Lower leg skin (tissue), 4 donors: ENCODE measurements at regions not wholly inside any gene's neighbourhood (a gene's known extent, or its start where the extent isn't known, plus 50 kb on each side); places are given as distances from the start of the nearest gene placed in this dataset.
"Not testable (repeated sequence)": the region's sequence is repeated elsewhere in the genome, so short reads cannot be mapped to it uniquely, and the experiment has no call there.

ENCODE experiments used
- DNase-seq, 2 donors: peaks; one replicate each; pipeline ENCODE4 v3.0.0-alpha.2; 2019; ENCODE audit warnings: low spot score in 2 of 2
- H3K4me3 ChIP-seq: fragments of 200-600 bp; sonication (generic); 2 replicates; pipeline ENCODE4 v1.5.1; 2017; ENCODE audit warnings: mild to moderate bottlenecking, low read depth; ENCODE audit not compliant: poor library complexity, severe bottlenecking
- POLR2A ChIP-seq, 2 donors: fragments of 450-650 bp; IDR thresholded peaks; one replicate each; pipeline ENCODE4 v1.6.1; 2016 to 2017; ENCODE audit warnings: antibody characterized with exemption in 2 of 2, mild to moderate bottlenecking in 1 of 2, moderate library complexity in 1 of 2
- WGBS, 2 donors: methylation state at CpG; one replicate each; pipeline ENCODE4 v1.1.5; 2018; 5-methylcytosine and 5-hydroxymethylcytosine counted together
- intact Hi-C: fragments of 100-400 bp; cut with DNase I; formaldehyde crosslinking; loops from one replicate; pipeline ENCODE4 v1.15.0; 2023; ENCODE audit warnings: low total_unique reads
- TF ChIP-seq, protein P1 (sequence below), 3 donors: fragments of 450-650 bp; IDR thresholded peaks; one replicate each; pipeline ENCODE4 v1.5.1; 2016; ENCODE audit warnings: antibody characterized with exemption in 3 of 3, mild to moderate bottlenecking in 3 of 3, moderate library complexity in 2 of 3

- 69 to 72% methylated on average over 1 of the region's 1 CpG for WGBS, 2 donors
- H3K4me3 ChIP-seq = no peak overlapping the region
- intact Hi-C loops = no loop called here
- no peak for DNase-seq
- no peak for TF ChIP-seq POLR2A (IDR thresholded peaks at IDR 0.05)
- TF ChIP-seq, protein P1, sequence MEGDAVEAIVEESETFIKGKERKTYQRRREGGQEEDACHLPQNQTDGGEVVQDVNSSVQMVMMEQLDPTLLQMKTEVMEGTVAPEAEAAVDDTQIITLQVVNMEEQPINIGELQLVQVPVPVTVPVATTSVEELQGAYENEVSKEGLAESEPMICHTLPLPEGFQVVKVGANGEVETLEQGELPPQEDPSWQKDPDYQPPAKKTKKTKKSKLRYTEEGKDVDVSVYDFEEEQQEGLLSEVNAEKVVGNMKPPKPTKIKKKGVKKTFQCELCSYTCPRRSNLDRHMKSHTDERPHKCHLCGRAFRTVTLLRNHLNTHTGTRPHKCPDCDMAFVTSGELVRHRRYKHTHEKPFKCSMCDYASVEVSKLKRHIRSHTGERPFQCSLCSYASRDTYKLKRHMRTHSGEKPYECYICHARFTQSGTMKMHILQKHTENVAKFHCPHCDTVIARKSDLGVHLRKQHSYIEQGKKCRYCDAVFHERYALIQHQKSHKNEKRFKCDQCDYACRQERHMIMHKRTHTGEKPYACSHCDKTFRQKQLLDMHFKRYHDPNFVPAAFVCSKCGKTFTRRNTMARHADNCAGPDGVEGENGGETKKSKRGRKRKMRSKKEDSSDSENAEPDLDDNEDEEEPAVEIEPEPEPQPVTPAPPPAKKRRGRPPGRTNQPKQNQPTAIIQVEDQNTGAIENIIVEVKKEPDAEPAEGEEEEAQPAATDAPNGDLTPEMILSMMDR (IDR thresholded peaks at IDR 0.05) = no peak
Measured at GRCh38 chr5:20331826-20332225, 343.8 kb upstream of the CDH18 start.

DNA sequence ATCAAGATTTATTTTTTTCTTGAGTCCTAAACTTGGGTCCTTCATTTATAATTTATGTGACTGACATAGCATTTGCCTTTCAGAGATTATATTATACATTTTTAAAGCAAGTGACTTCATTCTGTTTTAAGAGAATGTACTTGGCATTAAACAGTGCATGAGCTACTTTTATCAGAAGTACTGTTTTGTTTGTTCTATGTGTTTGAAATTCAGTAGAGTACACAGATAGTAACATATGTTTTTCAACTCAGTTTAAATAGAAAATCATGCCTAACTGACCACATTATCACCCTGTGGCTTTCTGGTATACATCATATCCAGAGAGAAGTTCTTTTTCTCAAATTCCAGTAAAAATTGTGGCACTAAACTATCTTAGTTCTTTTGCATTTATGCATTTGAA, 335.3 kb upstream of the CDH18 start:
- no peak for TF ChIP-seq POLR2A (IDR thresholded peaks at IDR 0.05)
- TF ChIP-seq, protein P1 (IDR thresholded peaks at IDR 0.05) = no peak

DNA sequence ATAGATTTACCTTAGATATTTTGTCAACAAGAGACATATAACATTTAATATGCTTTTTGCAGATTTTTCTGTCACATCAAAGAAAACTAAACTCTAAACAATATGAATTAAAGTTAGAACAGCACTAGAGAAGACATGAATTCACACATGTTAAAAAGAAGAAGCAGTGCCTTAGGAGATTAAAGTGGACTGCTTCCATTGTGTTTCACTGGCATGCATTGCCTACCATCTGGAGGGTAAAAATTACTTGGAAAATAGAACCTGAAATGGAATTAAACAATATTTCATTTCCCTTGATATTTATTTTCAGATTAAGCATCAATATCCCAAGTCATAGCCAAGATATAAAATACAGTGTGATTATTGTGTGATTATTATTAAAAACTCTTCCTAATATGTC, 319.4 kb upstream of the CDH18 start:
- intact Hi-C loops = loop anchor here (2.0 kb wide), 1 partner anchor 49 kb away; no protein-coding TSS in a partner anchor
- TF ChIP-seq, protein P1 (IDR thresholded peaks at IDR 0.05) = no peak
- TF ChIP-seq POLR2A (IDR thresholded peaks at IDR 0.05) = no peak
- DNase-seq = no peak
- H3K4me3 ChIP-seq = no peak overlapping the region

More for the DNA sequence above, 335.3 kb upstream of the CDH18 start:
- intact Hi-C loops = no loop called here
- no peak for DNase-seq
- H3K4me3 ChIP-seq = no peak overlapping the region

GRCh38 chr5:20305463-20305862, 317.5 kb upstream of the CDH18 start:
- TF ChIP-seq, protein P1 (IDR thresholded peaks at IDR 0.05) = no peak
- TF ChIP-seq POLR2A (IDR thresholded peaks at IDR 0.05) = no peak
- 91 to 94% methylated on average over 39 to 44 of the region's 44 CpGs for WGBS, 2 donors
- no peak overlapping the region for H3K4me3 ChIP-seq
- DNase-seq = no peak
- intact Hi-C loops = no loop called here

DNA sequence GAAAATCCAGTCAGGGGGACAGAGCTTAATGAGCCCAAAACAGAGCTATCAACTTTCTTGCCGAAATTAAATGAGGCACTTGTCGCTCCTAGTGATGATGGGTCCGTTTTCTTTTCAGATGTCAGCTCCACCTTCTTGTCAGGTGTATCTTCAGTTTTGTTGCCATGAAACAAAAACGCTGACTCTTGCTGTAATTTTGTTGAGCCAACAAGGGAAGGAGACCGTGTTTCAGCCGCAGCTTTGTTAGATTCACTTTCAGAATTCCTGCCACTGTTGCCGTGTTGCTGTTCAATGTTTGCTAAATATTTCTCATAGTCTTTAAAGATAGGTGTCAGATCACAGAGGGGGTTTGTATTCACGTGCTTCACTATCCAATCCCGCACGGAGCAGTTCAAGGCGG, 316.6 kb upstream of the CDH18 start:
- WGBS, 2 donors = 91 to 92% methylated on average over 11 of the region's 11 CpGs
- H3K4me3 ChIP-seq, intact Hi-C loops, DNase-seq: not testable (repeated sequence)

DNA sequence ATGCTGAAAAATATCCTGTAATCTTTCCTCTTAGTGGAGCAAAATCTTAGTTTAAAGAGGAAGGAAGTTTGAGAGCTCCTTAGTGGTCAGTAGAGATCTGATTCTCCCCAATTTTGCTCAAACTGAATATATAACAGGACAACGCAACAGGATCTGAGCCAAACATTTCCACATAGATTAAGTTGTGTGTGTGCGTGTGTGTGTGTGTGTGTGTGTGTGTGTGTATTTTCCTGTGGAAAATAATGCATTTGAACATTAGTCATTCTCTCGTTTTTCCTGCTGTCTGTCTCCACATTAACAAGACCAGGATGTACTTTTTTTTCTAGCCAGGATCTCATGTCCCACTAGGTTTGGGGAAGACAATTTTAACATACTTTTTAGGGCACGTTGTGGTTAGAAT, 312.1 kb upstream of the CDH18 start:
- intact Hi-C loops = no loop called here
- no peak for DNase-seq
- 43 to 48% methylated on average over 4 of the region's 4 CpGs for WGBS, 2 donors
- TF ChIP-seq POLR2A (IDR thresholded peaks at IDR 0.05) = no peak
- TF ChIP-seq, protein P1 (IDR thresholded peaks at IDR 0.05) = no peak
- no peak overlapping the region for H3K4me3 ChIP-seq
